A172 (cell line): ENCODE measurements at regions not wholly inside any gene's neighbourhood (a gene's known extent, or its start where the extent isn't known, plus 50 kb on each side); places are given as distances from the start of the nearest gene placed in this dataset.

Source experiments
- DNase-seq: peaks from one replicate; pipeline ENCODE4 v3.0.0-alpha.2; 2015; ENCODE audit warnings: low spot score

DNA sequence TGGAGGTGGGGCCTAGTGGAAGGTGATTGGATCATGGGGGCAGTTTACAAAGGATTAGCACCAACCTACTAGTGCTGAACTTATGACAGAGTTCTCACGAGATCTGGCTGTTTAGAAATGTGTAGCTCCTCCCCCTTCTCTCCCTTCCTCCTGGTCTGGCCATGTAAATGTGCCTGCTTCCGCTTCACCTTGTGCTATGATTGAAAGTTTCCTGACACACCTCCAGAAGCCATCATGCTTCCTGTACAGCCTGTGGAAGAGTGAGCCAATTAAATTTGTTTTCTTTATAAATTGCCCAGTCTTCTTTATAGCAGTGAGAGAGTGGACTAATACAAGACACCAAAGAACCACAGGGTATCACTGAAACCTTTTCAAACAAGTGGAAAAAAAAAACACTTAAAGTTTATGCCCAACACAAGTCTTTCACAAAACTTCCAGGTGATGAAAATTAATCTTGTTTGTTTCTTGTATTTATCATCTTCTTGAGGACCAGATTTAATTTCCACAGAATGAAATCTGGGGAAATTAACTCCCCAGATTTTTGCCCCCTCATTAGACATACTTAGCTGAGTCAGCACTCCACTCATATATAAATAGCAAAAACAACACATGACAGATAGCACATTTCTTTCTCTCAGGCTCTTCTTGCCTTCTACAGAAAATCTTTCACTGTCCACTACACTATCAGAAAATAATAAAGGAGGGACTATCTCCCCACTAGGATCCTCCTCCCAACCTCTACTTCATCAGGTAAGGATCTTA, 847.2 kb downstream of the TUSC7 start:
- no peak for DNase-seq

DNA sequence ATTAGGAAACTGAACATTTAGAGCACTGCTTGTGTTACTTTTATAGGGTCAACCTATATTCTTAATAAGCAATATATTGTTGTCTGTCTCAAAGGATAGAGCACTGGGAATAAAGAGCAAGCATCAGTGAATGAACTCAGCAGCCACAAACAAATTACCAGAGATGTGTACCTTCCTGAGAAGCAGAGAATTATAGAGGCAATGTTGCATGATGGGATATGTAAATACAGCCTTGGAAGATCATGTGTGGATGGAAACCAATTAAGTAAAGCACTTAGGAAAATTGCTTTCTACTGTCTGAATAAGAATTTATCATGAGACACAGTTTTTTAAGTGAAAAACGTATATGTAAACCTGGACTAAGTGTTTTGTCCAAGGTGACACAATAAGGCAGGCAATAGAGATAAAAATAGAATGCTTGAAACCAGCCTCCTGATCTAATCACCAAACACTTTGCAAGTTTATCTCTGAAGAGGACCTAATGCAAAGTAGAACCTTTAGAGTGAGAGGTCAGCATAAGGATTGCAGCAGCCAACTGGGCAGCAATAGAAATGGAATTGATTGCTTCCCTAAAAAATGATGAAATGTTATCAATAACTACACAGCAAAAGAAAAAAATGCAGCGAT, 848.0 kb downstream of the TUSC7 start:
- no peak for DNase-seq

DNA sequence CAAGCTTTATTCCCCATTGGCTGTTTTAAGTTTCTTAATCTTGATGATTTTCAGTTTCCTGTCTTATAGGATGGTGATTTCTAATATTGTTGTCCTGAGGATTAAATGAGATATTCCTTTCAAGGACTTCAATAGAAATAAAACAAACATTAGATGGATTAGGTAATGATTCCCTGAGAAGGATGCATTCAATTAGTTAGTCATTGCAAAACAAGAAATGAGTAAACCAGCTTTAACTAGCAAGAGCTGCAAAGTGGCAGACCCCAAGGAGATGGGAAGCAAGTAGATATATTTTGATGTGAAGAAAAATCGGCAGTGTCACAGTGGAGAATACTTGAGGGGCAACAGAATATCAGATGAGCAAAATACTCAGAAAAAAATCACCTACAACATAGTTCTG, 849.1 kb downstream of the TUSC7 start:
- no peak for DNase-seq

DNA sequence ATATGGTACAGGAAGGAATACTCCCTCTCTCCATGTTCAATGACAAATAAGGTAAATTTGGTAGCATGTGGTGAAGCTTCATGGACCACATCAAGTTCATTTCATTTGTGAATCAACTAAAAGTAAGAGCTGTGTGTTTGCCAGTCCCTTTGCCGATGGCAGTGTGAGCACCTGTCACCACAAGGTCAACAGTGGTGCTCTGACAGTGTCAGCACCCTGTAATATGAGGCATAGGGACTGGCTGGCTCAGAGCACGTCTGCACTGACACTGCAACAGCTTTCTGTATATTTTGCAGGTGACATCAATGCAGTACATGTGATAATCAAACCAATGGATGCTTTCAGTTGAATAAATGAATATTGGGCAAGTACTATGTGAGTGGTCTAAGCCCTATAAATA, 852.4 kb downstream of the TUSC7 start:
- no peak for DNase-seq

DNA sequence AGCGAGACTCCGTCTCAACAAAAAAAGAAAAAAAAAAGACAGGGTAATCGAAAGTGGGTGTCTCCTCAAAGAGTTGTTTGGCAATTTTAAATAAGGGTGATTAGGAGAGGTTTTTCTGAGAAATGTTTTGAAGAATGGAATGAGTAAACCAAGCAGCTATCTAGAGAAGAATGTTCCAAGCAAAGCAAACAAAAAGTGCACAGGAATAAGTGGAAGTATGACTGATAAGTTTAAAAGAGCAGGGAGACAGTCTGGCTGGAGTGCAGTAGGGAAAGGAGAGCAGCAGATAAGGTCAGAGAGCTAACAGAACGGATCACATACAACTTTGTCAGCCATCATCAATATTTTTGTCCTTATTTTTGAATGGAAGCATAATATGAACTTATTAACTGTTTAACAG, 853.5 kb downstream of the TUSC7 start:
- DNase-seq = no peak

DNA sequence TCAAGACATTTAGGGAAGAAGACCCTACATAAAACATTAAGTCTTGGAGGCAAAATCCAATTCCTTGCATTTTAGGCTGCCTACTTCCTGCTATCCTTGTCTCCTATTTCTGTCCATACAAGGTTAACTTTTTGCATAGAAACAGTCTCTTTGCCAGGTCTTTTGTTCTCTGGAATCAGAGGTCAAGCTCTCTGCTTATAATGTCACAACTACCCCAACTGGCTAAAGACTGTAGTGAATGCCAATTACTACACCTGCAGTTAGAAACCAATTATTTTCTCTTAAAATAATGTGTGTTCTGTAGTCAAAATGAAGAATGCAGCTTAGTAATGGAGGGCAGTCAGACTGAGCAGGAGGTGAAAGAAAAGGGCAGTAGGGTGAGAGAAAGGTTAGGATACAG, 856.2 kb downstream of the TUSC7 start:
- DNase-seq = no peak

DNA sequence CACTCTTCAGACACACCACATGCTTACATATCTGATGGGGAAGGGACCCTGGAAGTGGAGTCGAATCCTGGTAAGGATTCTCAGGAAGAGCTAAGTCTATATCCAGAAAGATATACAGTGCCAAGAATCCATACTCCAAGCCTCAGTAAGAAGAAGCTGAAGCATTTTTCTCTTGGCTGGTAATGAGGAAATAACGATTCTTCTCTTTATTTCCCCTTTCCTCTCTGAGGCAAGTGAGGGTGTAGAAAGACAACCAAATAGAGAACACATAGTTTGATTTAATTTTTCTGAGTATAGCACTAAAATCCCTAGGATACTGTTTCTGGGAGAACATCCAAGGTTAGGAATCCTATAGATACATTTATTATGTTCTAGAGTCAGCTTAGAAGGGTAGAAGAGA, 857.3 kb downstream of the TUSC7 start:
- no peak for DNase-seq

DNA sequence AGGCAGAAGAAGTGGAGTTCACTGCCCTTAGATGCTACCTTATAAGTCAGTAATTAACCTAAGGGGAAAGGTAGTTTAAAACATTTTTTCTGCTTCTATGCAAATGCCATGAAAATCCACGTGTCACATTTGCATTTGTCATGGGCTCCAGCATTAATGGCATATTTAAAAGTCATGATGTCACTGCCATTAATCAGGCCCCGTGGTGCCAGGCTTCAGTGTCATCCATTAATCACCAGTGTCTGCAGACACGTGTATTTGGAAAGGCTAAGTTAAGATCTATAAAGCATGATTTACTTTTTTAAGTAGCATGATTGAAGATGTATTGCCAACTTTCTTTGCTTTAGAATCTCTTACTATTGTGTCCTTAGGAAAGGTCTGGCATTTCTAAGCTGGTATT, 857.8 kb downstream of the TUSC7 start:
- no peak for DNase-seq

DNA sequence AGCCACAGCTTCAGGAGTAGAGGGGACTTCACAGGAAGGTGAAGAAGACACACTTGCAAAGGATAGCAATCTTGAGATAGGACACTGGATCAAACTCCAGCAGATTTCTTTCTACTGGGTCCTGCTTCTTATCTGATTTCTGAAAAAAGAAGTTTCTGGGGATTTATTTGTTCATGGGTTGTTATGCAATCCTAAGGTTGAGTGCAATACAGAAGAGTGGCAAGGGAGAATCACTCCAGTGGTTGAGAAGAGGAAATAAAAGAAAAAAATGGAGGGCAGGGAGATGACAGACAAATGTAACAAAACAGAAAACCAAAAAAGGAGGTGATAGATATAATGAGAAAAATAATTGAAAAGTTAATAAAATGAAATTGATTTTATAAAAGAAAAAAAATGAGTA, 858.3 kb downstream of the TUSC7 start:
- no peak for DNase-seq

DNA sequence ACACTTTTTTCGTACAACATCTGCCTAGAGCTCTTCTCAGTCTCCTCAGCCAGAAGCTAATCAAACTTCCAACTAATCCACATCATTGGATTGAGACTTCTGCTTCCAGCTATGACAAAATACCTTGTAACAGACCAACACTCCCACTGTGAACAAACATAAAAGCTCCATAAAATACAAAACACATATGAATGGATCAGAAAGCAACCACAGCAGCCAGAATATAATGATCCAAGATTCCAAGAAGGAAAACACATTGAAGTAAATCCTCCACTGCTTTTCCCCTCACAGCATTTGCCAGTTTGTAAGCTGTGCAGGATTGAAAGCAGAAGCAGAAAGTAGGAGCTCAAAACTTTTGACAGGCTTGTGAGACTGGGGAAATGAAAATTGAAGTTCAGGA, 863.2 kb downstream of the TUSC7 start:
- no peak for DNase-seq

DNA sequence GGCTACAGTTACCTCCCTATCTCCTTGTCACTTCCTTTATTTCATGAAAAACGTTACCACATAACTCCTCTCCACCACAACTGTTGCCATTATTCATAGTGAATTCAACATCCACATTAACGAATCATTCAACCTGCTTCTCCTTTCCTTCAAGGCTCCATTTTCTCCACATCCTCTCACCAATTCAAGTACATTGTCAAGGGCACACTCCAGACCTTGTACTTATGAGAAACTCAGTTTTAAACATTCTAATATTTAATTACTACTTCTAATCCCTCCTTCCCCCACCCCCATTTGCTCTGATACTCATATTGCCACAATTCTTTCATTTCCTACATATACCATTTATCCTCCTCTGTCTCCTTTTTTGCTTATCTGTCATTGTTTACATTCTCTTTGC, 871.2 kb downstream of the TUSC7 start:
- no peak for DNase-seq

DNA sequence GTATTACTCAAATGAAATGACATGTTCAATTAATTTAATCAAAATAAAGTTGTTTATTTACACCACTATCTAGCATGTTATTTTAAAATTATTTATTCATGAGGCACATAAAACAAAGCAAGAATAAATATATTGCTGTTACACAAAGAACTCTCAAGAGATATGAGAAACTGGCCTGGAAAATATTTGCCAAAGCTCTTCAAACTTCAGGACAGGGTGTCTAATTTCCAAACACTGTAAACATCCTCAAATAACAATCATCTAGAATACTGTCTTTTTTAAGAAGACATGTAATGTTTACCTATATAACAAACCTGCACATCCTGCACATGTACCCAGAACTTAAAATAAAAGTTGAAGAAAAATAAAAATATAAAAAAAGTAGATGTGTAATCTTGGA, 876.6 kb downstream of the TUSC7 start:
- no peak for DNase-seq

DNA sequence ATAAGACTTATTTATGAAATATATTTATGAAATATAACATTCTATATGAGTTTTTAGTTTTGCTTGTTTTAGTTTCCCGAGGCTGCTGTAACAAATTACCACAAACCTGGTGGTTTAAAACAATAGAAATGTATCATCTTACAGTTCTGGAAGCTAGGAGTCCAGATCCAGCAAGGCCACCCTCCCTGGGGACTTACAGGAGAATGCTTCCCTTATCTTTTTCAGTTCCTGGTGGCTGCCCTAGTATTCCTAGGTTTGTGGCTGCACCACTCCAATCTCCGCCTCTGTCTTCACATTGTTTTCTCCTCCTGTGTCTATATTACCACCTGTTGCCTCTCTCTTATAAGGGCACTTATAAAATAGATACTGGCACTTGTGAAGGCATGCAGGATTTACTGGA, 877.8 kb downstream of the TUSC7 start:
- DNase-seq = no peak

DNA sequence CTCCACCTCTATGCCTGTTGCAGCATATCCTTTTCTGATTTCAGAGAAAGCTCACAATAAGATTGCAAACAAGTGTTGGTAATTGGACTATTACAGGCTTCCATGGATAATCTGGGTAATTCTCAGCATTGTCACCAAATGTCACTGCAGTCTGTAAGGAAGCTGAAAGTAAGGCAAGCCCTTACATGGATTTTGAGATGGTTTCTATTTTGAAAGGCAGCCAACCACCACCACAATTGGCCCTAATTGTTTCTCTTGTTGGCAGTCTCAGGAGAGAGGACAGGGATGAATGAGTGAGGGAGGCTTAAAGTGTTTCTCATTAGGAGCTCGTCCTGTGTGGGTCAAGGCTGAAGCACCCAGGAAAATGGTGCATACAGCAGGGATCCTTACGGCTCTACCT, 879.9 kb downstream of the TUSC7 start:
- DNase-seq = no peak

DNA sequence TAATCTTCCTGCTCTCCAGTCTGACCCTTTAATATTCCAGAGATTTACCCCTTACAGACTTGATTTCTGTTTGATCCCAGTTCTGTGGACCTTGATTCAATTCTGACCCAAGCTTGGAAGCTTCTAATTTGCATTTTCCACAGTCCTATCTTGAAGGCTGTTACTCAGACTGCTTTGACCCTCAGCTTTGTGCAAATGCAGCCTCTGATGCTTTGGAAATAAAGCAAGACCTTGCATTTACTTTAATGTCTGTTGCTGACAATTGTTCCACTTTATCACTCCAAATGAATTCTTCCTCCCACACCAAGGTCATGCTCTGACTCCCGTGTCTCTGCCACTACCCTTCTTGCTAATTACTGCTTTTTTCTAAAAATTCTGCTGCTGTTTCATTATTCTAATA, 886.0 kb downstream of the TUSC7 start:
- no peak for DNase-seq

DNA sequence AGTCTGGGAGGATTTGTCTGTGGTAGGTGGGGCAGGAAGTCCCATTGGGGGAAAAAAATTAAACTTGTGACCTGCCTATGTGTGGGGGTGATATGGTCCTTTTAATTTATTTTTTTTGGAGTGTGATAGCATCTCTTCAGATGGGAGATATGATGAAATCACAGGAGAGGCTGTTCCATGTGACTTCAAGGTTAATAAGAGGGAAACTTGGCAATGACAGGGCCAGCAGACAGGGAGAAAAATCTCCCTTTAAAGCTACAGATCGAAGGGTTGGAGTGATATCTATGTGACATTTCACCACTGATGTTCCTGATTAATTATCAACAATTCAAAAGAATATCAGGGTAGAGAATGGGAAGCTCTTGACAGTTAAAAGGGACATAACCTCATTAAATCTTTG, 886.9 kb downstream of the TUSC7 start:
- DNase-seq = no peak

DNA sequence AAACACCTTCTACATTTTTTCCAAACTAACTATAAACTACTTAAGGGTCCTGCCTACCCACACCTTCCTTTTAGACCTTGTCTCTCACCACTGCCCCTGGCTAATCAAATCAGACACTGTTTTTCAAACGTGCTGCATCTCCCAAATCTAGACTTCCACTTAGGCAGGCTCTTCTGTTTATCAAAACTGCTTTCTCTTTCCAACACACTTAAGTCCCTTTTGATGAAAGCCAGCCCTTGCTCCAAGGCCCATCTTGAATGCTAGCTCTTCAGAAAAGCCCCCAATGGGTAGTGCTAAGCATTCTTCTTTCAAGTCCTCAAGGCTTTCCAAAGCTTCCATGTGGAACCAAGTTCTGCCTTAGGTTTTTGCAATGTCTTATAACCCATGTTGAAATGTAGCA, 888.3 kb downstream of the TUSC7 start:
- no peak for DNase-seq

DNA sequence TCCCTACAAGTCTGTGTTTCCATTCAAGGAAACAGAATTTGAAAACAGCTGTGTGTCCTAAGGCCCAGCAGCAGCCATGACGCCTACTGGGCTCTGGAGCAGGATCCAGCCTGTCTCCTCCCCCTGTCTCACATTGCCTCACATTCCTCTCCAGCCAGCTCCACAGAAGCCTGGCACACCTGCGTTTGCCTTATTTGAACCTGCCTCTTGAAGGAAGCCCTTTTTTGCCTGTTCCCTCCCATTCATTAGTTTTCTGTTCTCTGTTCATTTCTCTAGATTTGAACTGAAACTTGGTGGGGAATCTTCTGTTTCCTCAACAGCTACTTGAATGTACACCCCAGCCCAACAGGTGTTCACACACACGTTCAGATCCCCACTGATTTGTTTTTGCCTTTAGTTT, 890.5 kb downstream of the TUSC7 start:
- no peak for DNase-seq

DNA sequence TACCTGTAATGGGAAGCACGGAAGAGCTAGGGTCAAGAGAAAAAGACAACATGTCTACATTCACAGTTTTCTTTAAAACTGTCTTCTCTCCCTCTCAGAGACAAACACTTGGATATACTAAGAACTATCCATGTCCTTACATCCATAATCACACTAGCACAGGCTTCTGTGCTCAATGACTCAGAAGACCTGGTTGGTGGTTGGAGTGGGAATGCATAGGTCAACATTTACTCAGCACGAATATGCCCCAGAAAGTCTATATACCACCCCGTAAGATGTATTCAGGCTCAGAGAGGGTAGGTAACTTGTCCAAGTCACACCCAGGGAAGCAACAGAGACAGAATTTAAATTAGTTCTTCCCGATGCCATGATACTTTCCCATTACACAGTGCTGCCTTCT, 891.1 kb downstream of the TUSC7 start:
- DNase-seq = no peak

DNA sequence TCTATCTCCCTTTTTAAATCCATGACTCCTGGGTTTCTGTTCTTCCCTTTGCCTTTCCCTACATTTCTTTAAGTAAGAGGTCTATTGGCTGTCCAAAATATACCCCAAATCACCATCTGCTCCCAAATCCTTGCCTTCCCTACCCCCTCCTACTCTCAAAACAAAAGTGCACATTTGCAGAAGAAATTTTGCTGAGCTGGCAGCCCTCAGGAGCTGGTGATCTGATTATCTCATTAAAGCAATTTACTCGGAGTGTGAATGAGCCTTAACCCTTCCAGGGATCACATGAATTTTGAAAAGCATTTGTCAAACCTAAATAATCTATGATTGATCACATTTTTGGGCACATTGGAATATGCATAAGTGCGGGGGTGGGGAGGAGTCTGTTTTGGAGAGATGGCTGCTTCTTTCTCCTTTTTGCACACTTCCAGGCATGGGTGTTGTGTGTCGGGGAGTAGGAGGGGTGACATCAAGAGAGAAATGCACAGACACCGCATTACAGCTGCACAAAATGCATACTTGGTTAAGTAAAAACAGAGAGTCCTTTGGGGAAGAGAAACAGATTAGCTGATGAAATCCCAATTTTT, 892.6 kb downstream of the TUSC7 start:
- no peak for DNase-seq

DNA sequence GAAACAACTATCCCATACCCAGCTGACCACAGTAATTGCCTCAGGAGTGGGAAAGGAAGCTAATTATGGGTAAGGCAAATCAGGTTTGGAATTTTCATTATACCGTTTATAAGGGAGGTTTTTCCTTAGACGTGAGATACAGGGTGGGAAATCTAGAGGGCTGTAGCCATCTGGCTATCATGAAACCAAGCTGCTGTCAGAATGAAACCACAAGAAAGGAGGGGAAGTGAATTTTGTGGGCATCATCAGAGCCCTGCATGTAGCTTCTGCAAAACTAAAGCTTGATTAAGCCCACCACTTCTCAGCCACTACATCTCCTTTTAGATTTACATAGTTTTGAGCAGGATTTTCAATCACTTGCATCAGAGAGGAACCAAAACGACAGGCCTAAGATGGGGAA, 893.5 kb downstream of the TUSC7 start:
- DNase-seq = no peak

DNA sequence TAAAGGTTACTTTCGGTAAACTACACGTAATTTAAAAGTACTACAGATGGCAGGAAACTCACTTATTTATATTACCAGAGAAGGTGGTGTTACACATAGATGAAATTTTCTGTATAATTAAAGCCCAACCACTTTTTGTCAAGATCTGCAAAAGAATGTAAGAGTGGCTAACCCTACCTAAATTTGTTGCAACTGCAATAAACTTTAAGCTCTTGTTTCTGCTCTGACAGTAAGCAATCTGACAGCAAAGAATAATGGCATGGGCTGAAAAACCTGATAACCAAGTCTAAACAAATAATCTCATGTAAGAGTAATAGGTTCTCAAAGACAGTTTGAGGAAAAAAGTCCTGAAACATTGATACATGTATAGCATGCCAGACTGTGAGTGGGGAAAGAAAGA, 897.3 kb downstream of the TUSC7 start:
- DNase-seq = no peak

DNA sequence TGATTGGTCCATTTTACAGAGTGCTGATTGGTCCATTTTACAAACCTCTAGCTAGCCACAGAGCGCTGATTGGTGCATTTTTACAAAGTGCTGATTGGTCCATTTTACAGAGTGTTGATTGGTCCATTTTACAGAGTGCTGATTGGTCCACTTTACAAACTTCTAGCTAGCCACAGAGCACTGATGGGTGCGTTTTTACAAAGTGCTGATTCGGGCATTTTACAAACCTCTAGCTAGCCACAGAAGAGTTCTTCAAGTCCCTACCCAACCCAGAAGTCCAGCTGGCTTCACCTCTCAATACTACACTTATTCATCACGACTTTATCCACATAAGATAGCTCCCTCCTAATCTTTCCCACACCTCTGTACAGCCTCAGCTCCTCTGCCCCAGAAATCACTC, 899.8 kb downstream of the TUSC7 start:
- DNase-seq = no peak

DNA sequence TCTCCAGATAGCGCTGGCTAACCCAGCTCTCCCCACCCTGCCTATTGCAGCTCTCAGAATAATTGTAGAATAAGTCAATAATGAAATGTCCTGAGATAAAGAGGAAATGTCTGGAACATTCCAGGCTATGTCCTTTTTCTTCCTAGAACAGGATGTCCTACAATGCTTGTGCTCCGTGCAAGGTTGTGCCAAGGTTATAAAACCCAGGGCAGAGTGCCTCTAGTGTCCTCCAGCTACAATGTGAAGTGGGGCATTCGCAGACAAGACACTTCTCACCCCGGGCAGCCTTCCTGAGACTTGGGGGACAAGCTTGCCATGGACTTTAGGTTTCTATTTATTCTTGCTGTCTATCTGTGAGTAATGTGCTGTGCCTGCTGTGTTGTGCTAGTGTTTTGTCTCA, 900.6 kb downstream of the TUSC7 start:
- no peak for DNase-seq
